ENCODE measurements at regions not wholly inside any gene's neighbourhood (a gene's known extent, or its start where the extent isn't known, plus 50 kb on each side); places are given as distances from the start of the nearest gene placed in this dataset.

- Histone ChIP-seq H3K27ac (ENCODE audit: insufficient read depth, low read depth, low read length) (no peak overlapping the region), H3K36me3 (ENCODE audit: control insufficient read depth in 2 of 2, extremely low read depth in 1 of 2, insufficient read depth in 2 of 2, low read length in 2 of 2) (no peaks in the 10 kb centered on the region), H4K20me1 (replicated peaks; ENCODE audit: control insufficient read depth, extremely low read depth, insufficient read depth, low read length) (no peaks in the 10 kb centered on the region), H3K4me1 (ENCODE audit: control insufficient read depth, extremely low read depth, insufficient read depth, low read length) (no peaks in the 10 kb centered on the region), H3K9me3 (replicated peaks; ENCODE audit: control insufficient read depth, insufficient read depth, low read length) (no peaks in the 10 kb centered on the region), H3K9me1 (replicated peaks; ENCODE audit: control insufficient read depth, extremely low read depth, insufficient read depth, low read length) (no peaks in the 10 kb centered on the region), H2AFZ (ENCODE audit: low read depth, low read length) (no peak overlapping the region), H3K4me3 (replicated peaks in 1 of 3; ENCODE audit: insufficient read depth in 1 of 3, low read depth in 1 of 3, low read length in 3 of 3) (no peak overlapping the region), H3K27me3 (ENCODE audit: control insufficient read depth in 2 of 2, insufficient read depth in 2 of 2, low read length in 2 of 2) (no peaks in the 10 kb centered on the region), H3K9ac (replicated peaks; ENCODE audit: extremely low read depth, insufficient read depth, low read length) (no peak overlapping the region), H3K4me2 (ENCODE audit: insufficient read depth, low read length) (no peak overlapping the region), H3K79me2 (ENCODE audit: control insufficient read depth, insufficient read depth, low read length) (no peaks in the 10 kb centered on the region)
- POLR2A ChIA-PET = no interaction called here
- FAIRE-seq = no peak
- CTCF ChIA-PET = no interaction called here
- BruUV-seq (replicated peaks) = no TSS peak
- no peak for DNase-seq (ENCODE audit: low read depth, low spot score)
- dilution Hi-C loops (cut with MboI; ENCODE audit: extremely low pct_ligation_motif_present, low sequenced_read_pairs) = no loop called here
- TF ChIP-seq CTCF (IDR thresholded peaks at IDR 0.05; ENCODE audit: extremely low read depth in 1 of 2, insufficient read depth in 1 of 2, low read depth in 1 of 2, low read length in 2 of 2) (no peak), MYC (IDR thresholded peaks at IDR 0.05; ENCODE audit: low read depth, low read length) (no peak), POLR2A (IDR thresholded peaks at IDR 0.05; ENCODE audit: low read depth, low read length) (no peak), MAX (IDR thresholded peaks at IDR 0.05; ENCODE audit: insufficient read depth, insufficient read length) (no peak), POLR2AphosphoS5 (IDR thresholded peaks at IDR 0.05; ENCODE audit: insufficient read depth, low read depth, low read length) (no peak), FOS (IDR thresholded peaks at IDR 0.05; ENCODE audit: borderline replicate concordance, insufficient read depth, low read length) (no peak), GATA2 (IDR thresholded peaks at IDR 0.05; ENCODE audit: insufficient read depth, insufficient read length, low read depth, low read length) (no peak), JUN (IDR thresholded peaks at IDR 0.05; ENCODE audit: borderline replicate concordance, insufficient read depth, insufficient read length, low read depth) (no peak), EZH2 (IDR thresholded peaks at IDR 0.05; ENCODE audit: borderline replicate concordance, low read depth, low read length, severe bottlenecking) (no peak)
- intact Hi-C loops (cut with micrococcal nuclease) = no loop called here
These were observed 121.5 kb downstream of the MAT2B start for GRCh38 chr5:163626904-163627434.

All from endothelial cell of umbilical vein (primary cell).